HCT116 (cell line): ENCODE measurements at regions not wholly inside any gene's neighbourhood (a gene's known extent, or its start where the extent isn't known, plus 50 kb on each side); places are given as distances from the start of the nearest gene placed in this dataset.

ENCODE experiments used
- ATAC-seq: fragments of 200-7000 bp; cut with Tn5 transposase; 2 replicates; pipeline ENCODE4 v1.9.1; 2020; ENCODE audit warnings: mild to moderate bottlenecking, moderate library complexity
- BruUV-seq: library from RNA; stranded (reverse); fragments of 400-500 nt; replicated peaks from 2 replicates; lab custom pipeline; 2021; lab: Mats Ljungman, UMichigan
- CTCF ChIA-PET: fragments of 300-600 bp; sonication (Branson Sonifier 250); formaldehyde crosslinking; loops from one replicate; lab custom pipeline; 2021; ENCODE audit warnings: antibody characterized with exemption; lab: Charles Lee
- POLR2A ChIA-PET: fragments of 300-600, 350-600 bp; sonication (Branson Sonifier 250); formaldehyde crosslinking; loops from one replicate; lab custom pipeline; 2021; ENCODE audit warnings: antibody characterized with exemption; lab: Charles Lee
- RAD21 ChIA-PET, 2 experiments: fragments of 300-600 bp; sonication (Branson Sonifier 250); formaldehyde crosslinking; loops; one replicate each; lab custom pipeline; 2023; ENCODE audit warnings: low total read pairs in 2 of 2; ENCODE audit not compliant: uncharacterized antibody in 2 of 2, unreplicated experiment in 2 of 2, low non-redundant PET in 1 of 2; lab: Charles Lee
- DNase-seq: peaks from one replicate; pipeline ENCODE4 v3.0.0-alpha.2; 2010; ENCODE audit warnings: low read depth, low spot score
- H2AFZ ChIP-seq: fragments of 200-600 bp; shearing (Covaris generic), sonication (generic); 2 replicates; pipeline ENCODE4 v1.6.1; 2017; ENCODE audit warnings: low read depth, mixed run types, mixed read lengths, antibody characterized with exemption, low read length; ENCODE audit not compliant: poor library complexity, severe bottlenecking
- H3K27ac ChIP-seq: 2 replicates; pipeline ENCODE4 v1.5.1; 2012; ENCODE audit warnings: low read depth, low read length
- H3K27me3 ChIP-seq: fragments of 200-600 bp; sonication (generic); 2 replicates; pipeline ENCODE4 v1.6.1; 2016; ENCODE audit warnings: mixed run types, low read length, mixed read lengths; ENCODE audit not compliant: insufficient read depth
- H3K36me3 ChIP-seq, 2 experiments: fragments of 200-500 bp in 1 of 2; fragments of 200-600 bp in 1 of 2; sonication (Bioruptor generic) in 1 of 2; sonication (generic) in 1 of 2; 2 replicates each; pipeline versions ENCODE4 v1.5.1 to v1.6.1; 2014 to 2016; ENCODE audit warnings: low read length in 2 of 2, inconsistent platforms in 1 of 2, mixed read lengths in 1 of 2, mixed run types in 1 of 2; ENCODE audit not compliant: insufficient read depth in 2 of 2, control insufficient read depth in 1 of 2
- H3K4me1 ChIP-seq, 2 experiments: fragments of 200-600 bp in 1 of 2; sonication (generic) in 1 of 2; 2 replicates each; pipeline versions ENCODE4 v1.5.1 to v1.6.1; 2012 to 2017; ENCODE audit warnings: low read length in 2 of 2, inconsistent platforms in 1 of 2, mild to moderate bottlenecking in 1 of 2, mixed read lengths in 1 of 2, mixed run types in 1 of 2, moderate library complexity in 1 of 2; ENCODE audit not compliant: insufficient read depth in 2 of 2, control insufficient read depth in 1 of 2
- H3K4me2 ChIP-seq: fragments of 200-600 bp; sonication (generic); 2 replicates; pipeline ENCODE4 v1.6.1; 2017; ENCODE audit warnings: mixed run types, low read length, mixed read lengths
- H3K4me3 ChIP-seq, 2 experiments: fragments of 200-600 bp in 1 of 2; sonication (generic) in 1 of 2; replicated peaks in 1 of 2; 2 replicates each; pipeline ENCODE4 v1.5.1; 2011 to 2016; ENCODE audit warnings: low read length in 2 of 2, control low read depth in 1 of 2, low read depth in 1 of 2, mild to moderate bottlenecking in 1 of 2, mixed read lengths in 1 of 2, mixed run types in 1 of 2
- H3K79me2 ChIP-seq: fragments of 200-600 bp; sonication (generic); 2 replicates; pipeline ENCODE4 v1.6.1; 2017; ENCODE audit warnings: mild to moderate bottlenecking, mixed run types, low read length, moderate library complexity, mixed read lengths; ENCODE audit not compliant: insufficient read depth
- H3K9ac ChIP-seq: fragments of 200-600 bp; sonication (generic); 2 replicates; pipeline ENCODE4 v1.6.1; 2016; ENCODE audit warnings: low read length, mixed read lengths
- H3K9me2 ChIP-seq: fragments of 200-600 bp; sonication (generic), shearing (Covaris generic); 2 replicates; pipeline ENCODE4 v1.6.1; 2017; ENCODE audit warnings: mixed run types, mild to moderate bottlenecking, moderate library complexity; ENCODE audit not compliant: insufficient read depth
- H3K9me3 ChIP-seq, 2 experiments: fragments of 200-500 bp in 1 of 2; fragments of 200-600 bp in 1 of 2; sonication (Bioruptor generic) in 1 of 2; sonication (generic) in 1 of 2; 2 replicates each; pipeline ENCODE4 v1.6.1; 2014 to 2017; ENCODE audit warnings: low read length in 2 of 2, mixed read lengths in 2 of 2, inconsistent platforms in 1 of 2, low read depth in 1 of 2, mild to moderate bottlenecking in 1 of 2, mixed run types in 1 of 2, moderate library complexity in 1 of 2; ENCODE audit not compliant: control insufficient read depth in 1 of 2, insufficient read depth in 1 of 2
- H4K20me1 ChIP-seq: fragments of 200-600 bp; sonication (generic), shearing (Covaris generic); 2 replicates; pipeline ENCODE4 v1.6.1; 2017; ENCODE audit warnings: mixed run types, mild to moderate bottlenecking, moderate library complexity; ENCODE audit not compliant: insufficient read depth
- ATF3 ChIP-seq: IDR thresholded peaks from 2 replicates; pipeline ENCODE4 v1.6.1; 2012
- CBX3 ChIP-seq: IDR thresholded peaks from 2 replicates; pipeline ENCODE4 v1.6.1; 2012; ENCODE audit warnings: low read depth
- ELF1 ChIP-seq: IDR thresholded peaks from 2 replicates; pipeline ENCODE4 v1.6.1; 2012; ENCODE audit warnings: low read depth, borderline replicate concordance
- EZH2 ChIP-seq: fragments of 200-600 bp; sonication (generic); IDR thresholded peaks from 2 replicates; pipeline ENCODE4 v1.6.1; 2017; ENCODE audit warnings: antibody characterized with exemption, mixed run types
- JUND ChIP-seq: IDR thresholded peaks from 2 replicates; pipeline ENCODE4 v1.6.1; 2012
- MAX ChIP-seq: IDR thresholded peaks from 2 replicates; pipeline ENCODE4 v1.6.1; 2012
- POLR2A ChIP-seq: IDR thresholded peaks from 2 replicates; pipeline ENCODE4 v1.7.0; 2011; ENCODE audit warnings: borderline replicate concordance; ENCODE audit not compliant: insufficient read depth, insufficient read length; ENCODE audit errors: extremely low read depth
- POLR2AphosphoS5 ChIP-seq: IDR thresholded peaks from 2 replicates; pipeline ENCODE4 v1.6.1; 2011; ENCODE audit warnings: mild to moderate bottlenecking, low read depth, low read length, moderate library complexity
- SIN3A ChIP-seq: IDR thresholded peaks from 2 replicates; pipeline ENCODE4 v1.6.1; 2012; ENCODE audit warnings: low read depth
- ZFX ChIP-seq: fragments of 450-650 bp; IDR thresholded peaks from 2 replicates; pipeline ENCODE4 v1.6.1; 2017
- ZNF274 ChIP-seq: fragments of 200-500 bp; sonication (Bioruptor generic); IDR thresholded peaks from 2 replicates; pipeline ENCODE4 v1.6.1; 2014; ENCODE audit warnings: mild to moderate bottlenecking, low read depth, low read length, inconsistent platforms
- intact Hi-C: fragments of 100-400 bp; cut with micrococcal nuclease; formaldehyde crosslinking; loops from 2 replicates; pipeline ENCODE4 v1.10.0; 2022

DNA sequence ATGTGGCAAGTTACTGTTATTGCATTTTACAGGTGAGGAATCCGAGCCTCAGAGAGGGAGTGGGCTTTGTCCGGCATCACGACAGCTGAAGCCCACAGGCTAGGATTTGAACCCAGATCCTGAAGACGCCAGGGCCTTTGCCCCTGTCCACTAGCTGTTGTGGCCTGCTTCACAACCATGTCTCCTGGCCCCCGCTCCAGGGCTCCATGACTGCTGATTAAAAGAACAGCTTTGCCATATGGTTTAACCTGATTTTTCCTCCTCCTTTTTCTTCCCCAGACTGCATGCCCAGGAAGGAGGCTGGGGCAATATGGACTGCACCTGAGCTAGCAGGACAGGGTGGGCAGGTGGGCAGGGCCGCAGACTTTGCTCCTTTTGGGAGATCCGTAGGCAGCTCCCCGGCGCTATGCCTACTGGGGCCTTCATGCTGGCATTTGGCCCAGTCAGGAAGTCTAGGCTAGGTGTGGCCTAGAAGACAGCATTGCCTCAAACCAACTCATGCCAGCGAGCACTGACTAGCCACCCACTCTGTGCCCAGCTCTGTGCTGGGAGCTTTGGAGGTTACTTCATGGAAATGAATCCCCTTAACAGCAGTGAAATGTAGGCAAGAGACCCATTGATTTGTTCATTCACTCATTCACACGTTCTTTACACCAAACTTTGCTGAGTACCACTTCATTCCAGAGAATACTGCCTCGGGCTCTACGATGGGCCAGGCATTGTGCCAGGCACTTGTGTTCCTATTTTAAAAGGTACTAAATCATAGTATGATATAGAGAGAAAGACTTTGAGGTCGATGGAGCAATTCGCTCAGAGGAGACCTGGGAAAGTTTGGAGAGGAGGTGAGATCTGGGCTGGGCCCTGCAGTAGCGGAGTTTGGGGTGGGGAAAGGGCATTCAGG, 94.3 kb upstream of the CPEB4 start:
- intact Hi-C loops: no loop called here
- ChIA-PET POLR2A (interaction anchor here (0.9 to 1.2 kb wide), 2 partner anchors 65 to 171 kb away, joined by 3 read pairs; no protein-coding TSS in a partner anchor), CTCF (no interaction called here), RAD21 (no interaction called here)
- no TSS peak for BruUV-seq
- no peaks in the 10 kb centered on the region for H4K20me1 ChIP-seq
- no peak overlapping the region for H3K9ac ChIP-seq
- H3K27me3 ChIP-seq: no peaks in the 10 kb centered on the region
- peak overlapping the region; percentile 46 for H3K4me2 ChIP-seq
- no peaks in the 10 kb centered on the region for H3K79me2 ChIP-seq
- peaks cover 28 to 33% of the 10 kb centered on the region in 2 experiments for H3K4me1 ChIP-seq
- no peak overlapping the region for H3K27ac ChIP-seq
- no peak for DNase-seq
- no peaks in the 10 kb centered on the region for H3K36me3 ChIP-seq
- H3K9me3 ChIP-seq: no peaks in the 10 kb centered on the region
- peak overlapping the region; percentile 45 for H2AFZ ChIP-seq
- TF ChIP-seq ELF1 (no peak), POLR2AphosphoS5 (peak; percentile 32; the same call in 1 of the 2 replicates), ZFX (peak; percentile 37; the same call in 1 of the 2 replicates), MAX (peak; percentile 45; the same call in 1 of the 2 replicates), EZH2 (no peak), POLR2A (no peak), SIN3A (no peak), ZNF274 (no peak), CBX3 (no peak)
- no peaks in the 10 kb centered on the region for H3K9me2 ChIP-seq
- ATAC-seq: peak; percentile 46
- no peak overlapping the region for H3K4me3 ChIP-seq

GRCh38 chr5:173794901-173795416, 93.2 kb upstream of the CPEB4 start:
- DNase-seq (no peak), ATAC-seq (no peak)
- H3K9ac ChIP-seq: no peak overlapping the region
- no peaks in the 10 kb centered on the region for H3K36me3 ChIP-seq
- ChIA-PET POLR2A (no interaction called here), RAD21 (no interaction called here), CTCF (no interaction called here)
- no peaks in the 10 kb centered on the region for H4K20me1 ChIP-seq
- TF ChIP-seq ATF3: no peak
- no peak for TF ChIP-seq JUND
- H3K4me2 ChIP-seq: no peak overlapping the region
- H3K27ac ChIP-seq: no peak overlapping the region
- H2AFZ ChIP-seq: no peak overlapping the region
- intact Hi-C loops: no loop called here
- no peaks in the 10 kb centered on the region; the same call in 1 of the 2 replicates for H3K27me3 ChIP-seq
- peaks cover 19 to 23% of the 10 kb centered on the region in 2 experiments for H3K4me1 ChIP-seq
- no peaks in the 10 kb centered on the region for H3K79me2 ChIP-seq
- no peaks in the 10 kb centered on the region for H3K9me3 ChIP-seq
- H3K9me2 ChIP-seq: no peaks in the 10 kb centered on the region
- H3K4me3 ChIP-seq: no peak overlapping the region
- BruUV-seq: no TSS peak
